Lower leg skin (tissue), 4 donors: ENCODE measurements at regions not wholly inside any gene's neighbourhood (a gene's known extent, or its start where the extent isn't known, plus 50 kb on each side); places are given as distances from the start of the nearest gene placed in this dataset.

Source experiments
- DNase-seq, 2 donors: peaks; one replicate each; pipeline ENCODE4 v3.0.0-alpha.2; 2019; ENCODE audit warnings: low spot score in 2 of 2
- H3K4me3 ChIP-seq: fragments of 200-600 bp; sonication (generic); 2 replicates; pipeline ENCODE4 v1.5.1; 2017; ENCODE audit warnings: mild to moderate bottlenecking, low read depth; ENCODE audit not compliant: poor library complexity, severe bottlenecking
- POLR2A ChIP-seq, 2 donors: fragments of 450-650 bp; IDR thresholded peaks; one replicate each; pipeline ENCODE4 v1.6.1; 2016 to 2017; ENCODE audit warnings: antibody characterized with exemption in 2 of 2, mild to moderate bottlenecking in 1 of 2, moderate library complexity in 1 of 2
- WGBS, 2 donors: methylation state at CpG; one replicate each; pipeline ENCODE4 v1.1.5; 2018; 5-methylcytosine and 5-hydroxymethylcytosine counted together
- intact Hi-C: fragments of 100-400 bp; cut with DNase I; formaldehyde crosslinking; loops from one replicate; pipeline ENCODE4 v1.15.0; 2023; ENCODE audit warnings: low total_unique reads
- TF ChIP-seq, protein P1 (sequence below), 3 donors: fragments of 450-650 bp; IDR thresholded peaks; one replicate each; pipeline ENCODE4 v1.5.1; 2016; ENCODE audit warnings: antibody characterized with exemption in 3 of 3, mild to moderate bottlenecking in 3 of 3, moderate library complexity in 2 of 3

- intact Hi-C loops: no loop called here
- WGBS, 2 donors: 74 to 81% methylated on average over 6 of the region's 6 CpGs
- no peak for TF ChIP-seq POLR2A (IDR thresholded peaks at IDR 0.05)
- TF ChIP-seq, protein P1, sequence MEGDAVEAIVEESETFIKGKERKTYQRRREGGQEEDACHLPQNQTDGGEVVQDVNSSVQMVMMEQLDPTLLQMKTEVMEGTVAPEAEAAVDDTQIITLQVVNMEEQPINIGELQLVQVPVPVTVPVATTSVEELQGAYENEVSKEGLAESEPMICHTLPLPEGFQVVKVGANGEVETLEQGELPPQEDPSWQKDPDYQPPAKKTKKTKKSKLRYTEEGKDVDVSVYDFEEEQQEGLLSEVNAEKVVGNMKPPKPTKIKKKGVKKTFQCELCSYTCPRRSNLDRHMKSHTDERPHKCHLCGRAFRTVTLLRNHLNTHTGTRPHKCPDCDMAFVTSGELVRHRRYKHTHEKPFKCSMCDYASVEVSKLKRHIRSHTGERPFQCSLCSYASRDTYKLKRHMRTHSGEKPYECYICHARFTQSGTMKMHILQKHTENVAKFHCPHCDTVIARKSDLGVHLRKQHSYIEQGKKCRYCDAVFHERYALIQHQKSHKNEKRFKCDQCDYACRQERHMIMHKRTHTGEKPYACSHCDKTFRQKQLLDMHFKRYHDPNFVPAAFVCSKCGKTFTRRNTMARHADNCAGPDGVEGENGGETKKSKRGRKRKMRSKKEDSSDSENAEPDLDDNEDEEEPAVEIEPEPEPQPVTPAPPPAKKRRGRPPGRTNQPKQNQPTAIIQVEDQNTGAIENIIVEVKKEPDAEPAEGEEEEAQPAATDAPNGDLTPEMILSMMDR (IDR thresholded peaks at IDR 0.05): no peak
- DNase-seq: no peak
- no peak overlapping the region for H3K4me3 ChIP-seq
Measured at GRCh38 chr7:33814400-33814799, 90.9 kb upstream of the BMPER start.

GRCh38 chr7:33814936-33815335 lies 90.4 kb upstream of the BMPER start:
- intact Hi-C loops: no loop called here
- 64 to 78% methylated on average over 6 of the region's 6 CpGs for WGBS, 2 donors
- H3K4me3 ChIP-seq: no peak overlapping the region
- TF ChIP-seq, protein P1 (IDR thresholded peaks at IDR 0.05): no peak
- no peak for TF ChIP-seq POLR2A (IDR thresholded peaks at IDR 0.05)
- DNase-seq: no peak

- intact Hi-C loops: no loop called here
- TF ChIP-seq, protein P1 (IDR thresholded peaks at IDR 0.05): no peak
- no peak for TF ChIP-seq POLR2A (IDR thresholded peaks at IDR 0.05)
- no peak overlapping the region for H3K4me3 ChIP-seq
- DNase-seq: no peak
- 85% methylated on average over 3 of the region's 3 CpGs for WGBS, 2 donors
Measured at GRCh38 chr7:33815336-33815735, 90.0 kb upstream of the BMPER start.

DNA sequence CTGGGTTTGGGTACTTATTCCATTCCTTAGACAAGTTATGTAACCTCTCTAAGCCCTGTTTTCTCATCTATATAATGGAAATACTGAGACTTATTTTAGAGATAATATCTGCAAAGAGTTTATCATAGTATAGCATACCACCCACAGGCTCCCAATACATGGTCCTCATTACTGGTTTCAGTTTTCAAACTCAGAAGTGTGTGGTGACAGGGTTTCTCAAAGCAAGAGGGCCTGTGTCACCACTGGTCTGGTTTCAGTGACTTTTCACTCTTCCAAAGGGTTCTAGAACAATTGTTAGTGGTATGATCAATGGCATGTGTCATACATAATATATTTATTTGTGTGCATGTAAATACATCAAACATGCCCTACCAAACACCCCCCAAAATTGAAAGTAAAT lies 89.2 kb upstream of the BMPER start:
- intact Hi-C loops: no loop called here
- no peak for DNase-seq
- no peak overlapping the region for H3K4me3 ChIP-seq
- no peak for TF ChIP-seq POLR2A (IDR thresholded peaks at IDR 0.05)
- TF ChIP-seq, protein P1 (IDR thresholded peaks at IDR 0.05): no peak

DNA sequence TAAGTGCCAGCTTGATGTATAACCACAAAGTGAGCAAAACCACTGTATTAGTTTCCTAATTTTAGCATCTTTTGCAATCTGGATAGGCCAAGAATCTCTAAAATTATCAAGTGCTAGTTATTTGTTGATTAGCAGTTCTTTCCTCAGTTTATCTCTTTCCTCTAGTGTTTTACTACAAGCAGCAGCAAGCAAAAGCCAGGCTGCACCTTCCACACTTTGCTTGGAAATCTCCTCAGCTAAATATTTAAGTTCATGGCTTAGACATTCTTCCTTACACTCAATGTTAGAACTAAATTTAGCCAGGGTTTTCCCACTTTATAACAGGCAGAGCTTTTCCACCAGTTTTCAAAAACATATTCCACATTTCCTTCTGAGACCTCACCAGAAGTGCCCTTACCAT lies 85.7 kb upstream of the BMPER start:
- H3K4me3 ChIP-seq: no peak overlapping the region
- TF ChIP-seq, protein P1 (IDR thresholded peaks at IDR 0.05): no peak
- TF ChIP-seq POLR2A (IDR thresholded peaks at IDR 0.05): no peak
- intact Hi-C loops: no loop called here
- no peak for DNase-seq

DNA sequence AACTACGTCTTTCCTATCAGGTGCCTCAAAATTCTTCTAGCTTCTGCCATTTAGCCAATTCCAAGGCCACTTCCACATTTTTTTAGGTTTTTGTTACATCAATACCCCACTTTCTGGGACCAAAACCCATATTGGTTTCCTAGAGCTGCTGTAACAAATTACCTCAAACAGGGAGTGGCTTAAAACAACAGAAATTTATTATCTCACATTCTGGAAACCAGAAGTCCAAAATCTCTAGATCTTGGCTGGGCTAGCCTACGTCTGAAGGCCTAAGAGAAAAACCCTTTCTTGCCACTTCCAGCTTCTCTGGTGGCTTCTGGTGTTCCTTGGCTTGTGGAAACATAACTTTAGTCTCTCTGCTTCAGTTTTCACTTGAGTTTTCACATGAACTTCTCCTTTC lies 85.1 kb upstream of the BMPER start:
- no peak overlapping the region for H3K4me3 ChIP-seq
- WGBS, 2 donors: 84% methylated on average over 2 of the region's 2 CpGs
- DNase-seq: no peak
- no peak for TF ChIP-seq POLR2A (IDR thresholded peaks at IDR 0.05)
- TF ChIP-seq, protein P1 (IDR thresholded peaks at IDR 0.05): no peak
- intact Hi-C loops: no loop called here
